OCI-LY7 (cell line): ENCODE measurements at regions not wholly inside any gene's neighbourhood (a gene's known extent, or its start where the extent isn't known, plus 50 kb on each side); places are given as distances from the start of the nearest gene placed in this dataset.

ENCODE experiments used
- BruUV-seq: library from RNA; stranded (reverse); fragments of 400-500 nt; replicated peaks from 2 replicates; lab custom pipeline; 2021; lab: Mats Ljungman, UMichigan
- CTCF ChIA-PET: fragments of 300-600 bp; sonication (Branson Sonifier 250); formaldehyde crosslinking; loops from one replicate; lab custom pipeline; 2022; ENCODE audit warnings: antibody characterized with exemption; ENCODE audit not compliant: unreplicated experiment; lab: Charles Lee
- POLR2A ChIA-PET: fragments of 300-600 bp; sonication (Branson Sonifier 250); formaldehyde crosslinking; loops from one replicate; lab custom pipeline; 2022; ENCODE audit warnings: antibody characterized with exemption; lab: Charles Lee
- DNase-seq: peaks from one replicate; pipeline ENCODE4 v3.0.0-alpha.2; 2015; ENCODE audit warnings: low spot score
- H2AFZ ChIP-seq: fragments of 200-600 bp; sonication (generic), shearing (Covaris generic); 2 replicates; pipeline ENCODE4 v1.6.1; 2014; ENCODE audit warnings: mild to moderate bottlenecking, antibody characterized with exemption, low read length, moderate library complexity
- H3K27ac ChIP-seq: fragments of 200-600 bp; sonication (generic); 2 replicates; pipeline ENCODE4 v1.5.1; 2014; ENCODE audit warnings: mixed run types, low read depth, mild to moderate bottlenecking, moderate library complexity, low read length, inconsistent platforms; ENCODE audit not compliant: poor library complexity, severe bottlenecking
- H3K36me3 ChIP-seq: fragments of 200-600 bp; sonication (generic); 2 replicates; pipeline ENCODE4 v1.6.1; 2014; ENCODE audit warnings: mild to moderate bottlenecking, antibody characterized with exemption, low read length, moderate library complexity, mixed read lengths; ENCODE audit not compliant: insufficient read depth
- H3K4me1 ChIP-seq: fragments of 200-600 bp; sonication (generic); 2 replicates; pipeline ENCODE4 v1.5.1; 2014; ENCODE audit warnings: mild to moderate bottlenecking, low read length; ENCODE audit not compliant: insufficient read depth, poor library complexity, severe bottlenecking
- H3K4me2 ChIP-seq: fragments of 200-600 bp; sonication (generic); 2 replicates; pipeline ENCODE4 v1.6.1; 2014; ENCODE audit warnings: mild to moderate bottlenecking, low read length
- H3K4me3 ChIP-seq: fragments of 200-600 bp; sonication (generic); 2 replicates; pipeline ENCODE4 v1.5.1; 2014; ENCODE audit warnings: mild to moderate bottlenecking, low read depth, low read length; ENCODE audit not compliant: poor library complexity, severe bottlenecking
- H3K79me2 ChIP-seq: fragments of 200-600 bp; sonication (generic); 2 replicates; pipeline ENCODE4 v1.6.1; 2016; ENCODE audit warnings: low read depth, mild to moderate bottlenecking, low read length, moderate library complexity, mixed read lengths; ENCODE audit not compliant: insufficient read depth
- H3K9me2 ChIP-seq: fragments of 200-600 bp; sonication (generic); 2 replicates; pipeline ENCODE4 v1.6.1; 2016; ENCODE audit warnings: mild to moderate bottlenecking, low read length, mixed read lengths; ENCODE audit not compliant: insufficient read depth
- H3K9me3 ChIP-seq: fragments of 200-600 bp; sonication (generic); 2 replicates; pipeline ENCODE4 v1.6.1; 2014; ENCODE audit warnings: mild to moderate bottlenecking, mixed run types, low read length, mixed read lengths
- H4K20me1 ChIP-seq: fragments of 200-600 bp; sonication (generic); 2 replicates; pipeline ENCODE4 v1.6.1; 2014; ENCODE audit warnings: mild to moderate bottlenecking, antibody characterized with exemption, low read length, moderate library complexity, mixed read lengths; ENCODE audit not compliant: insufficient read depth
- EZH2phosphoT487 ChIP-seq: fragments of 200-600 bp; sonication (generic); IDR thresholded peaks from 2 replicates; pipeline ENCODE4 v1.6.1; 2018; ENCODE audit warnings: low read depth, borderline replicate concordance, mild to moderate bottlenecking, mixed run types, antibody characterized with exemption, low read length, moderate library complexity, mixed read lengths
- intact Hi-C: fragments of 100-400 bp; cut with micrococcal nuclease; formaldehyde crosslinking; loops from one replicate; pipeline ENCODE4 v1.10.0; 2022; ENCODE audit not compliant: unreplicated experiment
- TF ChIP-seq, protein P1 (sequence below): fragments of 200-600 bp; sonication (generic); conservative IDR thresholded peaks from 2 replicates; pipeline ENCODE4 v1.5.1; 2014; ENCODE audit warnings: mild to moderate bottlenecking, antibody characterized with exemption, low read length, moderate library complexity, mixed read lengths

DNA sequence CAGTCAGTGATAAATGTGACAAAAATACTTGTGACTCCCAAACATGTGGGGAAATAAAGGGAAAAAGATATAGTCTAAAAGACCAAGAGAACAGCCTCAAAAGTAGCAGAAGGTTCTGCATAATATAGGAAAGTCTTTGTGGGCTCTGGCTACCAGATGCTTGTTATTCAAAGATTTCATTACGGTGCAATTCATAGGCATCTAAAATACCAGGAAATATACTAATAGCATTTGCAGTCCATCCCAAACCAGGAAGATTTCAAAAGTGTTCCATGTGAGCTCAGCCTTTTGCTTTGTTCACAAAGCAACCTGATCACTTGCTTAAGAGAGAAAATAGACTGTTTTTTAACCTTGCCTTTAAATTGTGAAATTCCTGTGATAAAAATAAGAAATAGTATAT is 506.7 kb upstream of the MARCKS start:
- intact Hi-C loops = no loop called here
- ChIA-PET POLR2A (no interaction called here), CTCF (no interaction called here)
- TF ChIP-seq, protein P1, sequence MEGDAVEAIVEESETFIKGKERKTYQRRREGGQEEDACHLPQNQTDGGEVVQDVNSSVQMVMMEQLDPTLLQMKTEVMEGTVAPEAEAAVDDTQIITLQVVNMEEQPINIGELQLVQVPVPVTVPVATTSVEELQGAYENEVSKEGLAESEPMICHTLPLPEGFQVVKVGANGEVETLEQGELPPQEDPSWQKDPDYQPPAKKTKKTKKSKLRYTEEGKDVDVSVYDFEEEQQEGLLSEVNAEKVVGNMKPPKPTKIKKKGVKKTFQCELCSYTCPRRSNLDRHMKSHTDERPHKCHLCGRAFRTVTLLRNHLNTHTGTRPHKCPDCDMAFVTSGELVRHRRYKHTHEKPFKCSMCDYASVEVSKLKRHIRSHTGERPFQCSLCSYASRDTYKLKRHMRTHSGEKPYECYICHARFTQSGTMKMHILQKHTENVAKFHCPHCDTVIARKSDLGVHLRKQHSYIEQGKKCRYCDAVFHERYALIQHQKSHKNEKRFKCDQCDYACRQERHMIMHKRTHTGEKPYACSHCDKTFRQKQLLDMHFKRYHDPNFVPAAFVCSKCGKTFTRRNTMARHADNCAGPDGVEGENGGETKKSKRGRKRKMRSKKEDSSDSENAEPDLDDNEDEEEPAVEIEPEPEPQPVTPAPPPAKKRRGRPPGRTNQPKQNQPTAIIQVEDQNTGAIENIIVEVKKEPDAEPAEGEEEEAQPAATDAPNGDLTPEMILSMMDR = no peak
- no peak for TF ChIP-seq EZH2phosphoT487
- Histone ChIP-seq H3K4me1 (no peaks in the 10 kb centered on the region), H3K36me3 (no peaks in the 10 kb centered on the region), H4K20me1 (no peaks in the 10 kb centered on the region), H3K27ac (no peak overlapping the region), H3K9me2 (no peaks in the 10 kb centered on the region), H2AFZ (no peak overlapping the region), H3K4me2 (no peak overlapping the region), H3K9me3 (no peaks in the 10 kb centered on the region), H3K4me3 (no peak overlapping the region), H3K79me2 (no peaks in the 10 kb centered on the region)
- no peak for DNase-seq
- BruUV-seq = no TSS peak

DNA sequence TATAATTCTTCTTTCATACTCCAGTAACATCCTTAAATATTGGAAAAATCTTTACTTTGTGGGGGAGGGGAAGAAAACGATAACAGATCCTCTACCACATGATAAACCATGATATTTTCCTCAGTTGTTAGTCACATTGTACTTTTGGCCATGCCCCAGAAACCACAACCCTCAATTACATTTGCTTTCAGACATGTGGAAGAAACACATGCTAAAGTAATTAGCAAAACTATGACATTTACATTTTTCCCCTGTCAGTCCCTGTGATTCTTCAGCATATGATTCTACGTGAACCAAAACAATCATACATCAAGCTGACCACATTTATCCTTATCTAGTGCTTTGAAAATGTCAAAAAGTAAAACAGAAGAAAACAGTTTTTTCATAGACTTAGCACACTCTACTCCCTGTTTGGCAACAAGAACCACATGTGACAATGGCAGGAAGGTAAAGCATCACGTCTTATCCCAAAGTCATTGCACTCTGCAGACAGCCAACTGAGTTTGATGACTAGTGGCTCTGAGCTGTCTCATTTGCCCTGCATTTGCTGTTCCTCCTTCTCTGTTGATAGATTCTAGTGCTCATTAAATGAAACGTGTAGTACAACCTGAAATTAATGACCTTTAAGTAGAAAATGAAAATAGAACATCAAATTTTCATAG is 505.8 kb upstream of the MARCKS start:
- BruUV-seq = no TSS peak
- intact Hi-C loops = no loop called here

More for the DNA sequence above, 505.8 kb upstream of the MARCKS start:
- POLR2A ChIA-PET = interaction anchor here (0.6 to 0.9 kb wide), 3 partner anchors 10 to 45 kb away, joined by 3 read pairs; no protein-coding TSS in a partner anchor
- no peak overlapping the region for H3K27ac ChIP-seq
- no peak overlapping the region for H3K4me3 ChIP-seq
- no peaks in the 10 kb centered on the region for H3K9me2 ChIP-seq
- no peak overlapping the region for H2AFZ ChIP-seq
- DNase-seq = no peak
- no peaks in the 10 kb centered on the region for H3K79me2 ChIP-seq
- H3K4me1 ChIP-seq = no peaks in the 10 kb centered on the region
- H3K4me2 ChIP-seq = no peak overlapping the region
- no peaks in the 10 kb centered on the region for H3K36me3 ChIP-seq
- CTCF ChIA-PET = no interaction called here
- no peaks in the 10 kb centered on the region for H3K9me3 ChIP-seq
- no peaks in the 10 kb centered on the region for H4K20me1 ChIP-seq
- TF ChIP-seq EZH2phosphoT487 = no peak
- TF ChIP-seq, protein P1 = no peak
